ENCODE measurements at regions not wholly inside any gene's neighbourhood (a gene's known extent, or its start where the extent isn't known, plus 50 kb on each side); places are given as distances from the start of the nearest gene placed in this dataset.

DNA sequence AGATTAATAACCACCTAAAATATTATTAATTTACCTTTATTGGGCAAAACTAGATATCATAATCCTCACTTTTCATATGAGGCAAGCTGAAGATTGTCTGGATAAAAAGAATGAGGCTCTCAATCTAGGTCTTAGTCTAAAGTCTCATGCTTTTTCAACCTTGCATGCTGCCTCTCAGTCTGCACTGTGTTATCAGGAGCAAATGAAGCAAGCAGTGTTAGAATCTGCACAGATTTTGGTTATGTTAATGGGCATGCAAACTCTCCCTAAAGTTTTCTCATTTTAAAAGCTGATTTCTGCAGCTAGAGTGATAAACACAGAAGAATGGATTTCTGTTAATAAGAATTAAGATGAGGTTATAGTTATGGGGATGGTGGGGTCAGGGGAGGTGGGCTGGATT lies 350.7 kb upstream of the C11orf87 start:
- CTCF ChIA-PET = no interaction called here
- H3K4me3 Mint-ChIP-seq (ENCODE audit: low read depth, unreplicated experiment) = no peak overlapping the region
- no peak overlapping the region for H3K27ac Mint-ChIP-seq (ENCODE audit: unreplicated experiment)

DNA sequence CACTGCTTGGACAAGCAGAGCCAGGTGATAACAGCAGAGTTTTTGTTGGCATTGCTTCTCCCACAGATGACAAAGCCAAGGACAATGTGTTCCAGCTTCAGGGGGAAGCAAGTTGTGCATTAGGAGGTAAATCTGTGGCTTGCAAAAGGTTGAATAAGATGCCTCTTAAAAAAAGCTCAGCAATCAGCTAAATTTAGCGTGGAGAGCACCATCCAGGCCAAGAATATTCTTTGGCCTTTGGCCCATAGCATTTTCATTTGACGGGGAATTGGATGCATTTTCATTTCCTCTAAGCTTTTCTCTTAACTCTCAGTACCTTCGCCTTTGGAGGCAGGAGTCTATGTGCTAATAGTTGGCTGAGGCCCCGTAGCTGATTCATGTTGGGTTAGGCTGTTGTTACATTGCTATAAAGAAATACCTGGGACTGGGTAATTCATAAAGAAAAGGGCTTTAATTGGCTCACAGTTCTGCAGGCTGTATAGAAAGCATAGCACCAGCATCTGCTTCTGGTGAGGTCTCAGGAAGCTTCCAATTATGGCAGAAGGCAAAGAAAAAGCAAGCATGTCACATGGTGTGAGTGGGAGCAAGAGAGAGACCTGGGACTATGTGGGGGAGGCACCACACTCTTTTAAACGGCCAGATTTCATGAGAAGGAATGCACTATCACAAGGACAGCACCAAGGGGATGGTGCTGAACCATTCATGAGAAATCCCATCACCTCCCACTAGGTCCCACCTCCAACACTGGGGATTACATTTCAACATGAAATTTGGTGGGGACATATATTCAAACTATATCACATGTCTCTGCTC lies 350.1 kb upstream of the C11orf87 start:
- Mint-ChIP-seq H3K4me1 (ENCODE audit: low read depth, unreplicated experiment) (no peaks in the 10 kb centered on the region), H3K27me3 (ENCODE audit: unreplicated experiment) (peaks cover 48% of the 10 kb centered on the region), H3K27ac (ENCODE audit: unreplicated experiment) (no peak overlapping the region), H3K4me3 (ENCODE audit: low read depth, unreplicated experiment) (no peak overlapping the region), H3K9me3 (ENCODE audit: low read depth, unreplicated experiment) (peaks cover 5% of the 10 kb centered on the region), H3K36me3 (ENCODE audit: insufficient read depth, unreplicated experiment) (no peaks in the 10 kb centered on the region)
- DNase-seq = no peak
- TF ChIP-seq, protein P1, sequence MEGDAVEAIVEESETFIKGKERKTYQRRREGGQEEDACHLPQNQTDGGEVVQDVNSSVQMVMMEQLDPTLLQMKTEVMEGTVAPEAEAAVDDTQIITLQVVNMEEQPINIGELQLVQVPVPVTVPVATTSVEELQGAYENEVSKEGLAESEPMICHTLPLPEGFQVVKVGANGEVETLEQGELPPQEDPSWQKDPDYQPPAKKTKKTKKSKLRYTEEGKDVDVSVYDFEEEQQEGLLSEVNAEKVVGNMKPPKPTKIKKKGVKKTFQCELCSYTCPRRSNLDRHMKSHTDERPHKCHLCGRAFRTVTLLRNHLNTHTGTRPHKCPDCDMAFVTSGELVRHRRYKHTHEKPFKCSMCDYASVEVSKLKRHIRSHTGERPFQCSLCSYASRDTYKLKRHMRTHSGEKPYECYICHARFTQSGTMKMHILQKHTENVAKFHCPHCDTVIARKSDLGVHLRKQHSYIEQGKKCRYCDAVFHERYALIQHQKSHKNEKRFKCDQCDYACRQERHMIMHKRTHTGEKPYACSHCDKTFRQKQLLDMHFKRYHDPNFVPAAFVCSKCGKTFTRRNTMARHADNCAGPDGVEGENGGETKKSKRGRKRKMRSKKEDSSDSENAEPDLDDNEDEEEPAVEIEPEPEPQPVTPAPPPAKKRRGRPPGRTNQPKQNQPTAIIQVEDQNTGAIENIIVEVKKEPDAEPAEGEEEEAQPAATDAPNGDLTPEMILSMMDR (IDR thresholded peaks at IDR 0.05; ENCODE audit: unreplicated experiment) = no peak
- CTCF ChIA-PET = no interaction called here
- no TSS peak for BruUV-seq (replicated peaks)
- intact Hi-C loops (cut with micrococcal nuclease; ENCODE audit: unreplicated experiment) = no loop called here

More for the DNA sequence above, 350.7 kb upstream of the C11orf87 start:
- TF ChIP-seq, protein P1 (IDR thresholded peaks at IDR 0.05; ENCODE audit: unreplicated experiment) = no peak
- Mint-ChIP-seq H3K27me3 (ENCODE audit: unreplicated experiment) (peaks cover 43% of the 10 kb centered on the region), H3K9me3 (ENCODE audit: low read depth, unreplicated experiment) (peaks cover 5% of the 10 kb centered on the region), H3K36me3 (ENCODE audit: insufficient read depth, unreplicated experiment) (no peaks in the 10 kb centered on the region), H3K4me1 (ENCODE audit: low read depth, unreplicated experiment) (no peaks in the 10 kb centered on the region)
- DNase-seq = no peak
- intact Hi-C loops (cut with micrococcal nuclease; ENCODE audit: unreplicated experiment) = no loop called here
- BruUV-seq (replicated peaks) = no TSS peak

DNA sequence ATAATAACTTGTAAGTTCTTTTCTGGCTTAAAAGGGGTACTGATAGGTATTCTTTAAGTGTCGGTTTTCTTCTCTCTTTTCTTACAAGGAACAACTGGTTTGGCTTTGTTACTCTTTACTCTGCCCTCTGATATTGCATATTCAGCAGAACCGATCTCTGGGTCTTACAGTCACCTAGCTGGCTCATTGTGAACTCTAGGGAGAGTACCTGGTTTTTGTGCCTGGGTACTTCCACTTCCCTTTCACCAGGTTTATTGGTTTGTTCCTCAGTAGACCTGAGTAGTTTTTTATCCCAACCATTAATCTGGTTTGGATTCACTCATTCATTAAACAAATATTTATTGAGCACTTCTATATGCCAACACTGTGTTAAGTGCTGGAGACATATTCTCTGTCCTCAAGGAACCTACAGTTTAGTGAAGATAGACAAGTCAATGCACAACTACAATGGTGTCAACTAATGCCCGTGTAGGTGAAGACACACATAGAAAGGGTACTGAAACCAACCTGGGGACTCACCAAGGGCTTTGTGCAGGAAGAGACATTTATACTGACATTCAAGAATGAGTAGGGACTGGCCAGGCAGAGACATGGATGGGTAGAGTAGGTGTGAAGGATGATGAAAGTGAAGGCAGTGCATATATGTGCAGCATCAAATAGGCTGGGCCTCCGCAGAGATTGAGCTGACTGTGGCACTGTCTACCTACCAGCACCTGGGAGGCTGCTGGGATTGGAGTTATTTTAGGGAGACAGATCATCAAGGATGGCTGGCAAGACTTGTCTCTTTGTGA lies 348.8 kb upstream of the C11orf87 start:
- Mint-ChIP-seq H3K4me3 (ENCODE audit: low read depth, unreplicated experiment) (no peak overlapping the region), H3K27ac (ENCODE audit: unreplicated experiment) (no peak overlapping the region), H3K36me3 (ENCODE audit: insufficient read depth, unreplicated experiment) (no peaks in the 10 kb centered on the region), H3K4me1 (ENCODE audit: low read depth, unreplicated experiment) (no peaks in the 10 kb centered on the region), H3K9me3 (ENCODE audit: low read depth, unreplicated experiment) (peaks cover 5% of the 10 kb centered on the region), H3K27me3 (ENCODE audit: unreplicated experiment) (peaks cover 48% of the 10 kb centered on the region)
- intact Hi-C loops (cut with micrococcal nuclease; ENCODE audit: unreplicated experiment) = no loop called here
- TF ChIP-seq, protein P1 (IDR thresholded peaks at IDR 0.05; ENCODE audit: unreplicated experiment) = no peak
- CTCF ChIA-PET = no interaction called here
- no TSS peak for BruUV-seq (replicated peaks)
- DNase-seq = no peak

DNA sequence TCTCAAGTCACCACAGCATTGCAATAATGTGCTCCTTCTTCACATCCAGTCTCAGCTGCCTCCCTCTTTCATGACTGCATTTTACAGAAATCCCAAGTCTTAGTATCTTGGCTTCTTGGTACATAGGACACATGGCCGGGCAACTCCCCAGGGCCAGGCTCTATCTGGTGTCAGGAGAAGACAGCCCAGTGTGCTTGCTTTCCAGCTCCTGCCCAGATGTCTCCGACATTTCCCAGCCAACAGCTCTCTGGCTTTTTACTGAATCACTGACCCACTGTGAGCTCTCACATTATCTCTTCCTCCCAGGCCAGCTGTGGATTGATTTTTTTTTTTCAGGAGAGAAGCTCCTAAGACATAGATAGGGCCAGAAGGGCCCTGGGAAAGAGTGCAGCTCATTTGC lies 346.0 kb upstream of the C11orf87 start:
- TF ChIP-seq, protein P1 (IDR thresholded peaks at IDR 0.05; ENCODE audit: unreplicated experiment) = no peak
- intact Hi-C loops (cut with micrococcal nuclease; ENCODE audit: unreplicated experiment) = no loop called here
- Mint-ChIP-seq H3K27me3 (ENCODE audit: unreplicated experiment) (peaks cover 38% of the 10 kb centered on the region), H3K4me3 (ENCODE audit: low read depth, unreplicated experiment) (no peak overlapping the region), H3K4me1 (ENCODE audit: low read depth, unreplicated experiment) (no peaks in the 10 kb centered on the region), H3K9me3 (ENCODE audit: low read depth, unreplicated experiment) (no peaks in the 10 kb centered on the region), H3K27ac (ENCODE audit: unreplicated experiment) (no peak overlapping the region), H3K36me3 (ENCODE audit: insufficient read depth, unreplicated experiment) (no peaks in the 10 kb centered on the region)
- DNase-seq = no peak
- BruUV-seq (replicated peaks) = no TSS peak
- CTCF ChIA-PET = no interaction called here
